Bronchial epithelial cell (primary cell): ENCODE measurements at regions not wholly inside any gene's neighbourhood (a gene's known extent, or its start where the extent isn't known, plus 50 kb on each side); places are given as distances from the start of the nearest gene placed in this dataset.

Experiments used
- DNase-seq: peaks from one replicate; pipeline ENCODE4 v3.0.0-alpha.2; 2010; ENCODE audit warnings: low read depth
- FAIRE-seq: peaks from 2 replicates; lab custom pipeline; 2011; peaks lifted over from hg19 to GRCh38; lab: Jason Lieb, UNC
- H3K27me3 ChIP-seq: 2 replicates; pipeline ENCODE4 v1.5.1; 2011; ENCODE audit warnings: low read length; ENCODE audit not compliant: control insufficient read depth, insufficient read depth
- H3K36me3 ChIP-seq: 2 replicates; pipeline ENCODE4 v1.5.1; 2011; ENCODE audit warnings: low read length; ENCODE audit not compliant: control insufficient read depth, insufficient read depth
- H3K4me3 ChIP-seq: 2 replicates; pipeline ENCODE4 v1.5.1; 2011; ENCODE audit warnings: mild to moderate bottlenecking, low read depth, low read length, control low read depth
- TF ChIP-seq, protein P1 (sequence below): IDR thresholded peaks from 2 replicates; pipeline ENCODE4 v1.5.1; 2011; ENCODE audit warnings: mild to moderate bottlenecking, moderate library complexity, low read length, control low read depth, inconsistent platforms; ENCODE audit not compliant: insufficient read depth, severe bottlenecking

DNA sequence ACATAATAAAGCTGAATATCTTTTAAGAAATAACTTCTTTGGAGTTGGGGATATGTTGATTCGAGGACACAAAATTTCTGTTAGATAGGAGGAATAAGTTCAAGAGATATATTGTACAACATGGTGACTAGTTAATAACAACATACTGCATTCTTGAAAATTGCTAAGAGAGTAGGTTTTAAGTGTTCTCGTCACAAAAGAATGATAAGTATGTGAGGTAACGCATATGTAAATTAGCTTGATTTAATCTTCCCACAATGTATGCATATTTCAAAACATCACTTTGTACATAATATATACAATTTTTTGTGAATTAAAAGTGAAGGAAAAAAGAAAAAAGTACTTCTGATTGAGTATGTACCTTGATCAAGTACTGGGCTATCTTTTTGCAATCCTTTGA is 428.0 kb upstream of the TRPC7 start:
- TF ChIP-seq, protein P1, sequence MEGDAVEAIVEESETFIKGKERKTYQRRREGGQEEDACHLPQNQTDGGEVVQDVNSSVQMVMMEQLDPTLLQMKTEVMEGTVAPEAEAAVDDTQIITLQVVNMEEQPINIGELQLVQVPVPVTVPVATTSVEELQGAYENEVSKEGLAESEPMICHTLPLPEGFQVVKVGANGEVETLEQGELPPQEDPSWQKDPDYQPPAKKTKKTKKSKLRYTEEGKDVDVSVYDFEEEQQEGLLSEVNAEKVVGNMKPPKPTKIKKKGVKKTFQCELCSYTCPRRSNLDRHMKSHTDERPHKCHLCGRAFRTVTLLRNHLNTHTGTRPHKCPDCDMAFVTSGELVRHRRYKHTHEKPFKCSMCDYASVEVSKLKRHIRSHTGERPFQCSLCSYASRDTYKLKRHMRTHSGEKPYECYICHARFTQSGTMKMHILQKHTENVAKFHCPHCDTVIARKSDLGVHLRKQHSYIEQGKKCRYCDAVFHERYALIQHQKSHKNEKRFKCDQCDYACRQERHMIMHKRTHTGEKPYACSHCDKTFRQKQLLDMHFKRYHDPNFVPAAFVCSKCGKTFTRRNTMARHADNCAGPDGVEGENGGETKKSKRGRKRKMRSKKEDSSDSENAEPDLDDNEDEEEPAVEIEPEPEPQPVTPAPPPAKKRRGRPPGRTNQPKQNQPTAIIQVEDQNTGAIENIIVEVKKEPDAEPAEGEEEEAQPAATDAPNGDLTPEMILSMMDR = no peak
- DNase-seq (no peak), FAIRE-seq (no peak)
- Histone ChIP-seq H3K4me3 (no peak overlapping the region), H3K36me3 (no peaks in the 10 kb centered on the region), H3K27me3 (no peaks in the 10 kb centered on the region)

DNA sequence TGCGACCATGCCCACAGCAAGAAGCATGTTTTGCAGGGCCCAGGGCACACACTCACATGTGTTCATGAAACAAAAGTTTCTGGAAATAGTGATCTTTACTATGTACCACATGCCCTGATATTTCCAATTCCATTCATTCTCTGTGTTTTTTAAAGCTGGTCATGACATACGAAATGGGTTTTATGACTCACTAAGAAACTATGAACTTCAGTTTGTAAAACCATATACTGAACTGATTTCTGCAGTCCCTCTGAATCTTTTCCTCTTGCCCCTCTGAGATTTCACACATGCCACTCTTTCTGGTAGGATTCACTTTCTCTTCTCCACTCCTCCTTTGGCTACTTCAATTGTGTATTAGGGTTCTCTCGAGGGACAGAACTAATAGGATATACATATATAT is 416.1 kb upstream of the TRPC7 start:
- TF ChIP-seq, protein P1 = no peak
- H3K27me3 ChIP-seq = no peaks in the 10 kb centered on the region
- DNase-seq = peak; percentile 33
- no peak for FAIRE-seq
- H3K36me3 ChIP-seq = no peaks in the 10 kb centered on the region
- H3K4me3 ChIP-seq = no peak overlapping the region

DNA sequence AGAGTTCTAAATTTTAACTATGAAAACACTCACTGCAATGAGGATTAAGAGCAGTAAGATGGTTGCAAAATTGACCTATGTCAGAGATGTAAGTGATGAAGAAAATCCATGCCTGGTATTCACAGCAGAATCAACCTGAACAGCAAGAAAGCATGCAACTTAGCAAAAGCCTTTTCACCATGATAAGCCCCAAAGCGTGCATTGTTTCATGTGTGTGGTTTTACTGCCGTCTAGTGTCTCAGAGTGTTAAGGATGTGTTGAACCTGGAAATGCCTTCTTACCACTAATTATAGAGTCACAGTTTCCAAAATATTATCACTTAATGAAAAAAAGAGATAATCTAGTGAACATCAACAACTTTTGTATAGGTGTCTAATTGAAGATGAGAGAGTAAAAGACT is 415.2 kb upstream of the TRPC7 start:
- DNase-seq (no peak), FAIRE-seq (no peak)
- Histone ChIP-seq H3K27me3 (no peaks in the 10 kb centered on the region), H3K4me3 (no peak overlapping the region), H3K36me3 (no peaks in the 10 kb centered on the region)
- TF ChIP-seq, protein P1 = peak; percentile 20

DNA sequence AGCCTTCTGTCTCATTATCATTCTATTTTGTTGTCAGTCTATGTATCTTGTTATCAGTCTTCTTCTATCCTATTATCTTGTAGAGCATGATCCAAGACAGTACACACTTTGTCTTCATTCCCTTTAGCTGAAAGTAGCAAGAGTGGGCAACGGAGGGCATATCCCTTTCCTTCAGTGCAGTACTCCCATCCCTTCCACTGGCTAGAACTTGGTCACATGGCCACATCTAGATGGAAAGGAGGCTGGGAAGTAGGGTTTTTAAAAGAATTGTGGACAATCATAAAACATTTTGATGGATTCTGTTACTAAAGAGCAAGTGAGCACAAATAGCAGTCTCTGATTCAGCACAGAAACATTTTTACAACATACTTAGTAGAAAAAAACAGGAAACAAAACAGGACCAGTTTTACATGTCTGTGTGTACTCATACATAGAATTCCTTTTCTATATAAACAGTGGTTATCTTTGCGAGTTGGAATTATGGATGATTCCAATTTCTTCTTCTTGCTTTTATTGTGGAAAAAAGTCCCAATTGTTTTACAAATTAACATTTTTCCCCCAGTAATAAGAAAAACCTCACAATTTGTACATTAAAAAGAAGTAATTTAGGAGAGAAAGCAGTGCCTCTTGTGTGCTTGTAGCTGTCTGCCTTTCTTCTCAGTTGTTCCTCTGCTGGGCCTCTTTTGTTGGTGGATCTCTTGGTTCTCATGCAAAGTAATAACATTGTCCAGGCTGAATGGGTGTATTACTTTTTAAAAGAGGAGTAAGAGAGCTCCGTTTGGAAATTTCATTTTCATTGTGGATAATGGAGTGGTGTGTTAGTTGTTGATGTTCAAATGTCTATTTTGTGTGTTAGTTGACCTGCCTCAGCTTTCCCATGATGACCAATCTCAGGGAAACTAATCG is 410.9 kb upstream of the TRPC7 start:
- TF ChIP-seq, protein P1 = no peak
- Histone ChIP-seq H3K4me3 (no peak overlapping the region), H3K36me3 (no peaks in the 10 kb centered on the region), H3K27me3 (peaks cover 3% of the 10 kb centered on the region)
- peak; percentile 77 for DNase-seq
- FAIRE-seq = peak; percentile 18

DNA sequence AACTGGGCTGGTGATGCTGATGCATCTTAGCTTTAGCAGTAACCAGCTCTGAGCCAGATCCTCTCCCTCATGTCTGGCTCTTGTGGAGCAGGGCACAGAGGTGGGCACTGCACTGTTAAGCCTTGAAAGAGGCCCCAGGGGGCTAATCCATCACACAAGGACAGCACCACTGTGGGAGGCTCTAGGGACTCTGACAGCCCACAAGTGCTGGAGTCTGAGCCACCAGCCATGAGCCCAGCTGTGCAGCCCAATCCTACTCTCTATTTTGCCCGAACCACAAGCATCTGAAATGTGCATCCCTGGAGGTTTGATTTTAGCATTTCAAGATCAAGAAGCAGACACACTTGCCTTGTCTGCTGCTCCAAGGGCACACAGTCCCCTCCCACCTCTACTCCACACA is 407.1 kb upstream of the TRPC7 start:
- DNase-seq = no peak
- H3K36me3 ChIP-seq = no peaks in the 10 kb centered on the region
- TF ChIP-seq, protein P1 = no peak
- H3K4me3 ChIP-seq = no peak overlapping the region
- peaks cover 3% of the 10 kb centered on the region for H3K27me3 ChIP-seq
- FAIRE-seq = no peak
